HG03103 (cell line): ENCODE measurements at regions not wholly inside any gene's neighbourhood (a gene's known extent, or its start where the extent isn't known, plus 50 kb on each side); places are given as distances from the start of the nearest gene placed in this dataset.

Experiments used
- ATAC-seq: cut with Tn5 transposase; IDR thresholded peaks from one replicate; pipeline ENCODE4 v1.9.1; 2021; ENCODE audit warnings: low read depth; ENCODE audit not compliant: unreplicated experiment

- ATAC-seq: no peak
Measured at GRCh38 chr18:51630706-51631105, 433.2 kb upstream of the MEX3C start.

- no peak for ATAC-seq
Measured at GRCh38 chr18:51637881-51638280, 440.4 kb upstream of the MEX3C start.

DNA sequence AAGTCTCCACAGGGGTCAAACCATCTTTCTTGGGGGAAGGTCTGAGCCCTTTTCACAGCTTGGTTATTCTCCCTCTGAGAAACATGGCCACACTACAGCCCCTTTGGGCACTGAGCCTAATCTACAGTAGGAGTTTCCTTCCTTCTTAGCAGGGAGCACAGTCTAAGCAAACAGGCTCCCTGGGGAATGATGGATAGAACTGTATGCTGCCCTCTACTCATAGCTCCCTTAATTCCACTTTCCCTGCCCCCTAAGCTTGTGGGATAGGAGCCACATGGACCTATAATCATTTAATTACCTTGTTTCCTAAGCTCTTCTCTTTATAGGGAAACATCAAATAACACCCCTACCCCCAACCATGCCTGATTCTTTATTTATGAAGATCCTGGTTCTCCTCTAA is 442.1 kb upstream of the MEX3C start:
- ATAC-seq: no peak

- no peak for ATAC-seq
Measured at GRCh38 chr18:51643483-51643882, 446.0 kb upstream of the MEX3C start.

GRCh38 chr18:51645607-51646006 is 448.1 kb upstream of the MEX3C start:
- ATAC-seq: no peak

DNA sequence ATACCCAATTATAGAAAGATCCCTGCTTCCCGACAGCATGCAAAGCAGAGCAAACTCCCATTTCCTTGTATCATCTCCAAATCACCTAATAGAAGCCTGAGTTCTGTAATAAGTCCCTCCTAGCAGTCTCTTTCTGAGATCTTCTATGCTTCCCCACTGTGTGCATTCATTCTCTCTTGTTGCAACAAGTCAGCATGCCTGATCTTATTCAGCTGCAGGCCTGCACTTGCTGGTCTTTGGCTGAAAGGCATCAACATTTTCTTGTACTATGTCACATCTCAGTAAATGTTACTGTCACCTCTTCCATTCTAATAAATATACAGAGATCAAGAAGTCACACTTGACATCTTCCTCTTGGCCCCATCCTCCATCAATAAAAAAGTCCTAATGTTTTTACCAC is 449.9 kb upstream of the MEX3C start:
- no peak for ATAC-seq

- ATAC-seq: no peak
Measured at GRCh38 chr18:51647942-51648341, 450.5 kb upstream of the MEX3C start.

DNA sequence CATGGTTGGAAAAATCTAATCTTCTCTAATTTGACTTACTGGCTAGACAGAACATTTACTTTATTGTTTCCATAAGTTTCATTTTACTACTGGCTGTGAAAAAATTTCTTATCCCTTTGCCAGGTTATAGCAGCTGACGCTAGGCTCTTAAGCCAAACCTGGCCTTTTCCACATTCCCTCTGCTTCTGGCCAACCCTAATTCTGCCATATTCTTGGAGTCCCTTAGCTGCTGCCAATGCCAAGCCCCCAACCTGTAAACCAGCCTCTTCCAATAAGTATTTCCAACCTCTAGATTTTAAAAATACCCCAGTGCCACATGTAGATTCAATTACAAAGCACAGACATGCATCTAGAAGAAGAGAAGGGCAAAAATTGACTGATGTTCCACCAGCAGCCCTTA is 452.3 kb upstream of the MEX3C start:
- ATAC-seq: no peak

- no peak for ATAC-seq
Measured at GRCh38 chr18:51651761-51652160, 454.3 kb upstream of the MEX3C start.

DNA sequence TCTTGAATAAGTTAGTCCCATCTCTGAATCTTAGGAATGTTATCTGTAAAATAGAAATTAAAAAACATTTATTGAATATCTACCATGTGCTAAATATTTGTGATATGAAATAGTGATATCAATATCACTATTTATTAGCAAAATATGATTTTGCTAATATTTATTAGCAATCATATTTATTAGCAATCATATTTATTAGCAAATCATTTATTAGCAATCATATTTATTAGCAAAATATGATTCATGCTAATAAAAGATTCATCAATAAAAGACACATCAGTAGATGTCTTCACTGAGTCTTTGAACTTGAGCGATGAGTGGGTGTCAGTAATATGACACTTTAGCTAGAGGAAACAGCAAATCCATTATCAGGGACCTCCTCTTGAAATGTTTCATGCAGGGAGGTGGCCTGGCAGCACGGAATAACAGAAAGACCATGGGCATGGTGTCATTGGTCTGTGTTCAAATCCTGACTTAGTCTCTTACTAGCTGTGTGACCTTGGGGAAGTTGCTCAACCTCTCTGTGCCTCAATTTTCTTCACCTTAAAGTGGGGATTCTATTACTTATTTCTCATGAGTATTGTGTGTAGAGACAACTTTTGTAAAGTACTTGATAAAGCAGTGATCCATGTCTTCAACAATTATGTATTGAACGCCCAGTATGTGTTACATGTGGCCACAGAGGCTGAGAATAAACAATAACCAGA is 456.2 kb upstream of the MEX3C start:
- ATAC-seq: no peak

DNA sequence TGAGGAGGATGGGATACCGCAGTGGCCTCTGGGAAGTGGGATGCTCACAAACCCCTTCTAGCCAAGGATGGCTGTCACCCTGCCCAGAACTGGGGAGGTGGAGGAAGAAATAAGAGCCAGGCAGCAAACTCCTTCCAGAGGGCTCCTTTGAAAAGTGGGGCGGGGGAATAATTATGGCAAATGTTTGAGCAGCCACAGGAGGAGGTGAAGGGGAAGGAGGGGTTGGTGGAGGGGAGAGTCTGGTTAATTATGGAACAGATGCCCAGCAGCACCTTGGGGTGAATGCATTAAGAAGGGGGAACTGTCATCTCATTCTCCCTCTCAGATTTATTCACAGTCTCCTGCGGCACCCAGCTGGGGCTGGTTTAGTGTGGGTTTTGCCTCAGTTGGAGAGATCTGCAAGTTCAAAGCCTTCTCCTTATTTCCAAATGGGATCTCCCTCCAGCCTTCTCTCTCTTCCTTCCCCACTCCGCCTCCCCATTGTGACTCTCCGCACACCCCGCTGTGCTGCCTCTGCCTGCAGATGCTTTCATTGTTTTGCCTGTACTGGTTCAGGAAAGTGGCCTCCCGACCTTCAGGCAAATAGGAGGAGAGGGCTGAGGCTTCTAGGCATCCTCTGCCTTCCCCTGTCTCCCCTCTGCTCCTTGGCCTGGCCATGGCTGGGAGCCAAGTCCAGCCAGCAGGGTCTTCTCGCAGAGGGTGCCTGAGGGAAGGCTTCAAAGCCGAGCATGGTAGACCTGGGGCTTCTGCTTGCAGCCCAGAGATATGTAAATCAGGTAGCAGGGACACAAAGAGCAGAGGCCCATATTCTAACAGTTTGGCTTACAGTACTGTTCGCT is 457.2 kb upstream of the MEX3C start:
- peak; percentile 68 for ATAC-seq

- peak; percentile 84 for ATAC-seq
Measured at GRCh38 chr18:51655327-51655698, 457.8 kb upstream of the MEX3C start.

DNA sequence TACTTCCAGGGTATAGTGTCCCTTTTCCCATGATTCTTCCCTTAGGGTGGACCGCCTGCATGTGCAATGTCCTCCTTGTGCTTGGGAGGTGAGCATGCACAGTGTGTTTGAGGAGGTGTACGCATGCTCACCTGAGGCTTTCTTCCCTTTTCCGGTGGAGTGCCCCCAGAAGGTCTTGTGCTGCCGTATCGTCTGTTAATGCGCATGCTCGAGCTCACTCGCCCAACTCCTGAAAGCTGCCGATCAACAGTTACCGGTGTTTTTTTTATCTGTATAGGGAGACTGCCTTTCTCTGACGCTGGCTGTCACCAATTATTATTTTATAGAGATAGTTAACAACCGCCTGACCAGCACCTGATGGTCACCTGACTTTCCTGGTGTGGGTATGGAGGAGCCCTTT is 458.8 kb upstream of the MEX3C start:
- ATAC-seq: no peak

DNA sequence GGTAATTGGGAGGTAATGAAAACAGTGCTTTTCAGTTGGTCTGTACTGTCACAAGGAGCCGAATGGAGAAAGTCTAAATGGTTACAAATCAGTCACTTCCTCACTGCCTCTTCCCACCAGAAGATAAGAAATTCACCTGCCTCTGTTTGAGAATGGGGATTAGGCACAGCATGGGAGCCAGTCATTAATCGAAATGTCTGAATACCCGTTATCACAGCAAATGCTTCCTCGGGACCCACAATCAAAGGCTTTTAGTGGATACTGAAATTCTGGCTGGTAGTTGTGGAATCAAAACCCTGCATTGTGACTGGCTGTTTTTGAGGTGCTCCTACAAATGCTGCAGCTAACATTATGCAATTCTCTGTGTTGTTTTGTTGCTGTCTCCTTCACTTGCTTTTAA is 461.0 kb upstream of the MEX3C start:
- ATAC-seq: no peak

GRCh38 chr18:51659781-51660180 is 462.3 kb upstream of the MEX3C start:
- no peak for ATAC-seq

DNA sequence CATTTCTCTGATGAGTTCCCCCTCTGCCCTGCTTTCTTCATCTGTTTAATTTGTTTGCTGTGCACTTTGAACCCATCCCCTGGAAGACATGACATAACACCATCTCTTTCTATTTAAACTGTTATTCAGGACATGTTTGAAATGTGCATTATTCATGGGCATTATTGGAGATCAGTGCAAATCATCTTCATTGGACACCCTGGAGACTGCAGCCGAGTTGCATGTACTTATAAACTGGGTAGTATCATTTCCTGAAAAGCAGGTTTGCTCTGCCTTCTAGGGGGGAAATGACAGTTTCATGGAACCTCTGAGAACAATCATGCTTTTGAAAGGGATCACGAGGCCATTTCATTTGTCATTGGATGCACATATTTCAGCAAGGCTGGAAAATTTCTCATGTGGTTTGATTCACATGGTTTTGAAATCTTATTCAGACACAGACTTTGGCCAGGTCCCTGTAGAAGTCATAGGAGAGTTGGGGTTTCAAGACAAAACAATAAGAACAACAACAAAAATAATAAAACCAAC is 462.8 kb upstream of the MEX3C start:
- ATAC-seq: no peak

- no peak for ATAC-seq
Measured at GRCh38 chr18:51664236-51664635, 466.8 kb upstream of the MEX3C start.

- no peak for ATAC-seq
Measured at GRCh38 chr18:51666763-51667191, 469.3 kb upstream of the MEX3C start.

DNA sequence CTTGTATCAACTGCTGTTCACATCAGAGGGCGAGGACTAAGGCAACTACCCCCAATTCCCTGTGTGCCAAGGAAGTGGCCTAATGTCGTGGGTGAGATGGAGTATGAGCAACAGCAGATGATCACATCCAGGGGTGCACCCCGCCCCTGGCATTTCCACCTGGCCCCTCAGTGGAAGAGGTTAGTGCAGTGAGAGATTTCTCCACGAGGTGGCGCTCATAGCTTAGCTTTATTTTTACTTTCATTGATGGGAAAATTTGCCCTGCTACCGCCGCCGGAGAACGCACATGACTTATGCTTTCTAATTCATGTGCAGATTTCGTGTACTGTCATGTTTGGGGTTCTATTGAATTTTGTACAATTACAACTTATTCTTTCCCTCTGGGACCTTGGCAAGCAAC is 470.6 kb upstream of the MEX3C start:
- ATAC-seq: no peak

GRCh38 chr18:51668607-51669006 is 471.1 kb upstream of the MEX3C start:
- no peak for ATAC-seq

GRCh38 chr18:51686590-51686989 is 489.1 kb upstream of the MEX3C start:
- ATAC-seq: no peak
